Testis (tissue), 2 donors: ENCODE measurements at regions not wholly inside any gene's neighbourhood (a gene's known extent, or its start where the extent isn't known, plus 50 kb on each side); places are given as distances from the start of the nearest gene placed in this dataset.

ENCODE experiments used
- POLR2A ChIP-seq: fragments of 450-650 bp; IDR thresholded peaks from one replicate; pipeline ENCODE4 v1.6.1; 2017; ENCODE audit warnings: antibody characterized with exemption, mild to moderate bottlenecking, moderate library complexity
- TF ChIP-seq, protein P1 (sequence below), 3 experiments: fragments of 450-650 bp in 2 of 3; fragments of 200-600 bp in 1 of 3; sonication (generic) in 1 of 3; IDR thresholded peaks; one replicate each; pipeline ENCODE4 v1.5.1; 2016 to 2019; ENCODE audit warnings: antibody characterized with exemption in 3 of 3, mild to moderate bottlenecking in 2 of 3, moderate library complexity in 1 of 3

DNA sequence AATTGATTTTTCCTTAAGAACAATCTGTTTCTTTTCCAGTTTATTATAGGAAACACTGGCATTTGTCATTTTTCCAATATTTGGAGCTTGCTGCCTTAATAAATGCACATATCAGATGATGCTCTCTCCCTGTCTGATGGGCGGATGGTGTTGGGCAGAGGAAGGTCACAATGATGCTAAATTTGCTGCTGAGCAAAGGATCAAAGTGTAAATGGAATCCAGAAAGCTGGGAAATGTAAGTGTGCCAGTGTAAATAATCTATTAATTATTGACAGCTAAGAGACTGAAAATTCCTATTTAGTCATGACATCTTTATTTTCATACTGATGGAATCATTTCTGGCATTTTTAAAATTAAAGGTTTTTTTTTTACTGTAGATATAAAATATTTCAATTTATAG is 243.2 kb downstream of the PTBP2 start:
- TF ChIP-seq, protein P1, sequence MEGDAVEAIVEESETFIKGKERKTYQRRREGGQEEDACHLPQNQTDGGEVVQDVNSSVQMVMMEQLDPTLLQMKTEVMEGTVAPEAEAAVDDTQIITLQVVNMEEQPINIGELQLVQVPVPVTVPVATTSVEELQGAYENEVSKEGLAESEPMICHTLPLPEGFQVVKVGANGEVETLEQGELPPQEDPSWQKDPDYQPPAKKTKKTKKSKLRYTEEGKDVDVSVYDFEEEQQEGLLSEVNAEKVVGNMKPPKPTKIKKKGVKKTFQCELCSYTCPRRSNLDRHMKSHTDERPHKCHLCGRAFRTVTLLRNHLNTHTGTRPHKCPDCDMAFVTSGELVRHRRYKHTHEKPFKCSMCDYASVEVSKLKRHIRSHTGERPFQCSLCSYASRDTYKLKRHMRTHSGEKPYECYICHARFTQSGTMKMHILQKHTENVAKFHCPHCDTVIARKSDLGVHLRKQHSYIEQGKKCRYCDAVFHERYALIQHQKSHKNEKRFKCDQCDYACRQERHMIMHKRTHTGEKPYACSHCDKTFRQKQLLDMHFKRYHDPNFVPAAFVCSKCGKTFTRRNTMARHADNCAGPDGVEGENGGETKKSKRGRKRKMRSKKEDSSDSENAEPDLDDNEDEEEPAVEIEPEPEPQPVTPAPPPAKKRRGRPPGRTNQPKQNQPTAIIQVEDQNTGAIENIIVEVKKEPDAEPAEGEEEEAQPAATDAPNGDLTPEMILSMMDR (IDR thresholded peaks at IDR 0.05): no peak
- no peak for TF ChIP-seq POLR2A
